ENCODE measurements at regions not wholly inside any gene's neighbourhood (a gene's known extent, or its start where the extent isn't known, plus 50 kb on each side); places are given as distances from the start of the nearest gene placed in this dataset.

DNA sequence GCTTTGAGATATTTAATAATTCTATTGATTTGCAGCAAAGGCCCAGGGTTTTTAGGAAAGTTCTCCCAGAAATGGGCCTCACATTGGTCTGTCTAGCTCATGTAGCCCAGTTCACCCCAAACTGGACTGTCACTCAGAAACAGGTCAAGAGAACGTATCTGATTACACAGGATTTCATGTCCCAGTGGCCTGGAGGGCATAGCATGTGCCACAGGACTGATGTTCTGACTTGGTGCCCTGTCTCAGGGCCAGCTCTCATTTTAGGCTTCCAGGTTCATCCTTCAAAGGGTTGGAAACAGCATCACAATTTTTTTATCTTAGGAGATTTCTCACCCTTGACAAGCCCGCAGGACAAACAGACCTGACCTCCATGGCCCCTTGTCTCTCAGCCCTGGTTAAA, 398.4 kb upstream of the AZI2 start:
- TF ChIP-seq POLR2A (IDR thresholded peaks at IDR 0.05; ENCODE audit: low read depth, low read length) (no peak), POLR2AphosphoS5 (IDR thresholded peaks at IDR 0.05; ENCODE audit: low read depth, low read length) (no peak), TAF1 (IDR thresholded peaks at IDR 0.05; ENCODE audit: low read depth, low read length) (no peak)

Measured in GM12891 (cell line).